ENCODE measurements at regions not wholly inside any gene's neighbourhood (a gene's known extent, or its start where the extent isn't known, plus 50 kb on each side); places are given as distances from the start of the nearest gene placed in this dataset.

DNA sequence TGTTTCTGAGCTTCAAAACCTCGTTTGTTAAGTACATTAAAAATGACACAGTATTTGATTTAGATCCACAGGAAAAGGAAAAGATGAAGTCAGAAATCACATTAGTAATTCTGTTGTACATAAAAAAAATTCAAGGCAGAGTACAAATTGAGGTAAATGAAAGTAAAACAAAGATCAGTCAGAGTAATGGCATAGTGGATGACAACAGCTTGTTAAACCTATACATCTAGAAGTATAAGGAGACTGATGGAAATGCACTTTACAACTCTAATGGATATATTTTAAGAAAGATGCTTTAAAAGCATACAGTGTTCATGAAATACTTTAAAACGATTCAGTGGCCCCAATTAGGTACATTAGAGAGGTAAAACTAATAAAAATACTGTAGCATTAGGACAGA lies 631.3 kb upstream of the SEMA6A start:
- no peak for TF ChIP-seq RAD21 (conservative IDR thresholded peaks at IDR 0.05)
- TF ChIP-seq, protein P1, sequence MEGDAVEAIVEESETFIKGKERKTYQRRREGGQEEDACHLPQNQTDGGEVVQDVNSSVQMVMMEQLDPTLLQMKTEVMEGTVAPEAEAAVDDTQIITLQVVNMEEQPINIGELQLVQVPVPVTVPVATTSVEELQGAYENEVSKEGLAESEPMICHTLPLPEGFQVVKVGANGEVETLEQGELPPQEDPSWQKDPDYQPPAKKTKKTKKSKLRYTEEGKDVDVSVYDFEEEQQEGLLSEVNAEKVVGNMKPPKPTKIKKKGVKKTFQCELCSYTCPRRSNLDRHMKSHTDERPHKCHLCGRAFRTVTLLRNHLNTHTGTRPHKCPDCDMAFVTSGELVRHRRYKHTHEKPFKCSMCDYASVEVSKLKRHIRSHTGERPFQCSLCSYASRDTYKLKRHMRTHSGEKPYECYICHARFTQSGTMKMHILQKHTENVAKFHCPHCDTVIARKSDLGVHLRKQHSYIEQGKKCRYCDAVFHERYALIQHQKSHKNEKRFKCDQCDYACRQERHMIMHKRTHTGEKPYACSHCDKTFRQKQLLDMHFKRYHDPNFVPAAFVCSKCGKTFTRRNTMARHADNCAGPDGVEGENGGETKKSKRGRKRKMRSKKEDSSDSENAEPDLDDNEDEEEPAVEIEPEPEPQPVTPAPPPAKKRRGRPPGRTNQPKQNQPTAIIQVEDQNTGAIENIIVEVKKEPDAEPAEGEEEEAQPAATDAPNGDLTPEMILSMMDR (IDR thresholded peaks at IDR 0.05; ENCODE audit: poor library complexity, severe bottlenecking) = no peak
- TF ChIP-seq, protein P2, sequence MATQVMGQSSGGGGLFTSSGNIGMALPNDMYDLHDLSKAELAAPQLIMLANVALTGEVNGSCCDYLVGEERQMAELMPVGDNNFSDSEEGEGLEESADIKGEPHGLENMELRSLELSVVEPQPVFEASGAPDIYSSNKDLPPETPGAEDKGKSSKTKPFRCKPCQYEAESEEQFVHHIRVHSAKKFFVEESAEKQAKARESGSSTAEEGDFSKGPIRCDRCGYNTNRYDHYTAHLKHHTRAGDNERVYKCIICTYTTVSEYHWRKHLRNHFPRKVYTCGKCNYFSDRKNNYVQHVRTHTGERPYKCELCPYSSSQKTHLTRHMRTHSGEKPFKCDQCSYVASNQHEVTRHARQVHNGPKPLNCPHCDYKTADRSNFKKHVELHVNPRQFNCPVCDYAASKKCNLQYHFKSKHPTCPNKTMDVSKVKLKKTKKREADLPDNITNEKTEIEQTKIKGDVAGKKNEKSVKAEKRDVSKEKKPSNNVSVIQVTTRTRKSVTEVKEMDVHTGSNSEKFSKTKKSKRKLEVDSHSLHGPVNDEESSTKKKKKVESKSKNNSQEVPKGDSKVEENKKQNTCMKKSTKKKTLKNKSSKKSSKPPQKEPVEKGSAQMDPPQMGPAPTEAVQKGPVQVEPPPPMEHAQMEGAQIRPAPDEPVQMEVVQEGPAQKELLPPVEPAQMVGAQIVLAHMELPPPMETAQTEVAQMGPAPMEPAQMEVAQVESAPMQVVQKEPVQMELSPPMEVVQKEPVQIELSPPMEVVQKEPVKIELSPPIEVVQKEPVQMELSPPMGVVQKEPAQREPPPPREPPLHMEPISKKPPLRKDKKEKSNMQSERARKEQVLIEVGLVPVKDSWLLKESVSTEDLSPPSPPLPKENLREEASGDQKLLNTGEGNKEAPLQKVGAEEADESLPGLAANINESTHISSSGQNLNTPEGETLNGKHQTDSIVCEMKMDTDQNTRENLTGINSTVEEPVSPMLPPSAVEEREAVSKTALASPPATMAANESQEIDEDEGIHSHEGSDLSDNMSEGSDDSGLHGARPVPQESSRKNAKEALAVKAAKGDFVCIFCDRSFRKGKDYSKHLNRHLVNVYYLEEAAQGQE (IDR thresholded peaks at IDR 0.05; ENCODE audit: borderline replicate concordance) = no peak
- no peak for TF ChIP-seq TAF1 (IDR thresholded peaks at IDR 0.05; ENCODE audit: low read depth)
- TF ChIP-seq SMC3 (conservative IDR thresholded peaks at IDR 0.05; ENCODE audit: poor library complexity) = no peak
- TF ChIP-seq EZH2 (IDR thresholded peaks at IDR 0.05; ENCODE audit: borderline replicate concordance, insufficient read depth, low read length, poor library complexity, severe bottlenecking) = no peak
